NCI-H226 (cell line): ENCODE measurements at regions not wholly inside any gene's neighbourhood (a gene's known extent, or its start where the extent isn't known, plus 50 kb on each side); places are given as distances from the start of the nearest gene placed in this dataset.
A peak's percentile ranks its signal among the peaks of the same experiment; 100 is the strongest.
"Not testable (repeated sequence)": the region's sequence is repeated elsewhere in the genome, so short reads cannot be mapped to it uniquely, and the experiment has no call there.

Experiments used
- DNase-seq: peaks from one replicate; pipeline ENCODE4 v3.0.0-alpha.2; 2015

- DNase-seq: peak; percentile 30
These were observed 799.3 kb downstream of the DIPK2A start for GRCh38 chr3:144770915-144771351.

- DNase-seq: no peak
These were observed 799.8 kb downstream of the DIPK2A start for GRCh38 chr3:144771381-144771870.

- no peak for DNase-seq
These were observed 800.7 kb downstream of the DIPK2A start for GRCh38 chr3:144772372-144772771.

- DNase-seq: no peak
These were observed 801.7 kb downstream of the DIPK2A start for GRCh38 chr3:144773350-144773749.

GRCh38 chr3:144774897-144775296, 803.3 kb downstream of the DIPK2A start:
- DNase-seq: no peak

GRCh38 chr3:144775551-144775950, 803.9 kb downstream of the DIPK2A start:
- DNase-seq: no peak

- no peak for DNase-seq
These were observed 806.3 kb downstream of the DIPK2A start for GRCh38 chr3:144777906-144778305.

- no peak for DNase-seq
These were observed 819.4 kb downstream of the DIPK2A start for GRCh38 chr3:144791034-144791433.

- no peak for DNase-seq
These were observed 830.3 kb downstream of the DIPK2A start for GRCh38 chr3:144801890-144802289.

GRCh38 chr3:144809380-144809779, 837.8 kb downstream of the DIPK2A start:
- no peak for DNase-seq

- no peak for DNase-seq
These were observed 838.5 kb downstream of the DIPK2A start for GRCh38 chr3:144810160-144810559.

- DNase-seq: no peak
These were observed 844.0 kb downstream of the DIPK2A start for GRCh38 chr3:144815655-144816054.

- DNase-seq: no peak
These were observed 844.7 kb downstream of the DIPK2A start for GRCh38 chr3:144816323-144816722.

GRCh38 chr3:144818973-144819372, 847.4 kb downstream of the DIPK2A start:
- no peak for DNase-seq

- DNase-seq: not testable (repeated sequence)
These were observed 848.6 kb downstream of the DIPK2A start for GRCh38 chr3:144820232-144820631.

GRCh38 chr3:144820726-144821125, 849.1 kb downstream of the DIPK2A start:
- DNase-seq: no peak

GRCh38 chr3:144821583-144821982, 850.0 kb downstream of the DIPK2A start:
- DNase-seq: peak; percentile 7

- DNase-seq: peak; percentile 37
These were observed 851.0 kb downstream of the DIPK2A start for GRCh38 chr3:144822671-144823070.

GRCh38 chr3:144831955-144832716, 860.5 kb downstream of the DIPK2A start:
- DNase-seq: peak; percentile 9

GRCh38 chr3:144839991-144840390, 868.4 kb downstream of the DIPK2A start:
- DNase-seq: no peak

GRCh38 chr3:144840866-144841265, 869.2 kb downstream of the DIPK2A start:
- DNase-seq: peak; percentile 22

GRCh38 chr3:144843099-144843498, 871.5 kb downstream of the DIPK2A start:
- no peak for DNase-seq

- DNase-seq: no peak
These were observed 881.4 kb downstream of the DIPK2A start for GRCh38 chr3:144852999-144853398.

GRCh38 chr3:144854020-144854419, 882.4 kb downstream of the DIPK2A start:
- DNase-seq: not testable (repeated sequence)

GRCh38 chr3:144859161-144859560, 887.5 kb downstream of the DIPK2A start:
- DNase-seq: no peak
